ENCODE measurements at regions not wholly inside any gene's neighbourhood (a gene's known extent, or its start where the extent isn't known, plus 50 kb on each side); places are given as distances from the start of the nearest gene placed in this dataset.

DNA sequence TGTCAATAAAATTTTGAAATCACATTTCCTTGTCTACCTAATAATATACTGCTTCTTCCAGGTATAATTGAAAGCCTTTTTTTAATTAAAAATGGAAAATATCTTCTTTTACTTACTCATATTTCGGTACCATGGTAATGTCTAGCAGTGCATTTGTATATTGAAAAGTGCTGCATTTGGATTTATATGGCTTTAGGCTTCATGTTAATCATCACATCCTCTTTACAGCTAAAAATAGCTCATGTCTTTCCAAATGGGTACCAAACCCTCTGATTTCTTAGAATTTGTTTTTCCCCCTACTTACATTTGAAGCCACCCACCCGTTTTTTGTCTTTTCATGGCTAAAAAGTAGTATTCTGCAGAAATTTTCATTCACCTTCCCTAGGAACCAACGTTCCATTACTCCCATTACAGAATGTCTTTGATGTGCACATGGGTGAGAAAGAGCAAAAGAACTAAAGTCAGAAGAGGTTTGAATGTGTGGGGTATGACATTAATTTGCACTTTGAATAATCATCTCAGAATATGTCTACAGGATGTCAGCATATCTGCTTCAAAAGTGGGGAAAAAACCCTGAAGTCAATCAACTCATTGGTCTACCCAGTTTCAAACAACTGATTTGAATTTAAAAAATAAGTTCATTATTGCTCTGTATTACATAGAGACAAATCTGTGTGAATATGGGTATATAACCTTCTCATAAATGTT, 935.9 kb downstream of the GATA3 start:
- TF ChIP-seq EZH2 (IDR thresholded peaks at IDR 0.05; ENCODE audit: insufficient read depth, poor library complexity, severe bottlenecking) (no peak), EZH2phosphoT487 (IDR thresholded peaks at IDR 0.05; ENCODE audit: insufficient read depth, low read depth) (no peak)
